T-helper 17 cell (primary cell): ENCODE measurements at regions not wholly inside any gene's neighbourhood (a gene's known extent, or its start where the extent isn't known, plus 50 kb on each side); places are given as distances from the start of the nearest gene placed in this dataset.

ENCODE experiments used
- ATAC-seq: fragments of 150-1000 bp; cut with Tn5 transposase; 2 replicates; pipeline ENCODE4 v1.10.0; 2021; ENCODE audit warnings: mild to moderate bottlenecking, moderate library complexity
- DNase-seq, 3 donors: peaks; one replicate each; pipeline versions ENCODE4 v3.0.0 to v3.0.0-alpha.2; 2020 to 2021
- H3K9me3 ChIP-seq: one replicate; pipeline ENCODE4 v1.7.0; 2013; ENCODE audit warnings: low read length, mild to moderate bottlenecking; ENCODE audit not compliant: control insufficient read depth, poor library complexity, severe bottlenecking
- H3K27ac Mint-ChIP-seq: one replicate; pipeline ENCODE4 v1.8.0; 2022; ENCODE audit warnings: mild to moderate bottlenecking, moderate library complexity, mixed read lengths
- H3K27me3 Mint-ChIP-seq: one replicate; pipeline ENCODE4 v1.8.0; 2022; ENCODE audit warnings: mixed read lengths
- H3K36me3 Mint-ChIP-seq: one replicate; pipeline ENCODE4 v1.8.0; 2022; ENCODE audit warnings: low read depth, mixed read lengths
- H3K4me1 Mint-ChIP-seq: one replicate; pipeline ENCODE4 v1.8.0; 2022; ENCODE audit warnings: mild to moderate bottlenecking, mixed read lengths
- H3K4me3 Mint-ChIP-seq: one replicate; pipeline ENCODE4 v1.8.0; 2022; ENCODE audit warnings: mild to moderate bottlenecking, moderate library complexity, mixed read lengths

DNA sequence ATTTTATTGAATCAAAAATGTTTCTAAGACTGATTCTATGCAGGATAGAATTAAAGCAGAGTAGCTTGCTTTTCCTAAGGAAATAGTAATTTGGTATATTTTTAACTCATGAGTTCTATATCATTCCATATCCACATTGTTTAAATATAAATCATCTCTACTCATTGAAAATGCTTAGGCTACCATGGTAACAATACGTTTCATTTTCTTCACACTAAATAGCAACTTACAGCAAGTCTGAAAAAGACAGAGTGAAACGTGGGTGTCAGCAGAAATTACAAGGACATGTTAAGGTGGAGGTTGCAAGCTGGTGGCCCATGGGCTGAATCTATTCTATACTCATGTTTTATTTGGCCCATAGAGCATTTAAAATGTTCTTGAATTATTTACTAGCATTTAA, 487.9 kb downstream of the ARHGEF28 start:
- H3K4me1 Mint-ChIP-seq = no peaks in the 10 kb centered on the region
- H3K9me3 ChIP-seq = no peaks in the 10 kb centered on the region
- no peak overlapping the region for H3K27ac Mint-ChIP-seq
- no peaks in the 10 kb centered on the region for H3K36me3 Mint-ChIP-seq
- H3K27me3 Mint-ChIP-seq = peaks cover 28% of the 10 kb centered on the region
- H3K4me3 Mint-ChIP-seq = no peak overlapping the region
- DNase-seq (no peak), ATAC-seq (no peak)

DNA sequence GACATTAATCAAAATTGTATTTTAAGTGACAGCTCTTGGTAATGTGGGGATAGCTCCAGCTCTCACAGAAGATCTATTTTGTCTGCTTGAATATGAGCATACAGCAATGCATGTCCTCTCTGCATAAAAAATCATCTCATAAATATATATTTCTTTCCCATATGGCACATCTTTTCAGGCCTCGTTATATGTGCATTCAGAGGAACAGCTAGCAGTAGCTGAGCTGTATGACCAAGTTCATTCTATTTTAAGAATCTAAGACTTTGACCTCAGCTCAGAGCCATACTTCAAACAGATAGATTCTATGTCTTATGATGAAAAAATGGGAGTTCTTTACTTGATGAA, 487.2 kb downstream of the ARHGEF28 start:
- Mint-ChIP-seq H3K4me1 (no peaks in the 10 kb centered on the region), H3K4me3 (no peak overlapping the region), H3K27me3 (peaks cover 30% of the 10 kb centered on the region), H3K36me3 (no peaks in the 10 kb centered on the region), H3K27ac (no peak overlapping the region)
- DNase-seq (no peak), ATAC-seq (no peak)
- H3K9me3 ChIP-seq = no peaks in the 10 kb centered on the region

DNA sequence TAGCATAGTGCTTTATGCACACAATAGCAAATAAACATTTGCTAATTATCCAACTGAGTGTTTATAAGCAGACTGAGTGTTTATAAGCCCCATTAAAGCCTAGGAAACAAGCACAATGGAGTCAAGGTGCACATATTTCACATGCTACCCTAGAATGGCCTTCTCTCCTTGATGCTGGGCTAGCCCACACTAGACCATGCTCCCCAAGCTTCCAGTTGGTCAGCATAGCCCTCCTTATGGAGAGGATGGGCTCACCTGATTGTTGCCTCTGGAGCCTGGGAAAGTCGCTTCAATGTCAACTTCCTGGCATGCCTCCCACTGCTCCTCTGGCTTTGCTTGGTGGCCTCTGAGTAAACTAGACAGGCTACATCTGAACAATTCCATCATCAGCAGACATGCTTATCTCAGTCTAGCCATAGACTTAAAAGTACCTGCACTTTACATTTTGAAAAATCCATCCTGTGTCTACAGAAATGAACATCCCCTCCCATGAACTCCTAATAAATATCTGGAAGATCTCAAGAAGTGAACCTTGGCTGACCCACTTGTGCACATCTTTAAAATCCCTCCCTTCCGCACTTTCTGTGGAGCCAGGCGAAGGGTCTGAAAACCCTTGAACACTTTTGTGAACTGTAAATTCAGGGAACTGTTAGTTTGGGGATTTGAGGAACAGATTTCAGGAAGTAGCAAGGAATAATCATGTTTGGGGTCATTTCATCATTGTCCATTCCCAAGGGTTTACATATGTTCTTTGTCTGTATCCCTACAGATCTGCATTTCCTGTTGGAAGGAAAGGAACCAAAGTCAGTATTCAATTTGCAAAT, 486.6 kb downstream of the ARHGEF28 start:
- Mint-ChIP-seq H3K27me3 (peaks cover 30% of the 10 kb centered on the region), H3K27ac (no peak overlapping the region), H3K4me1 (no peaks in the 10 kb centered on the region), H3K36me3 (no peaks in the 10 kb centered on the region), H3K4me3 (no peak overlapping the region)
- no peak for ATAC-seq
- H3K9me3 ChIP-seq = no peaks in the 10 kb centered on the region
- no peak for DNase-seq

DNA sequence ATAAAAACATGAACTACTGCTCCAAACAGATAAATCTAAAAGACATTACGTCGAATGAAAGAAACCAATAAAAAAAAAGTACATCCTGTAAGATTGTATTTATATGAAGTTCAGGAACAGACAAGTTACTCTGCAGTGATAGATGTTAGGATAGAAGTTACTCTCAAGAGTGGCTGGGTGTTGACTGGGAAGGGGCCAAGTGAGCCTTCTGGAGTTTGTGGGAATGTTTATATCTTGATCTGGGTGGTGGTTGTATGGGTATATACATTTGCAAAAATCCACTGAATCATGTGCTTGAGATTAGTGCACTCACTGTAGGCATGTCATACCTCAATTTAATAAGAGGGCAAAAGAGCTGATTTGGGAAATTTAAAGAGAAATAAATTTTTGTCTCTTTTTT, 485.8 kb downstream of the ARHGEF28 start:
- no peak overlapping the region for H3K4me3 Mint-ChIP-seq
- peaks cover 30% of the 10 kb centered on the region for H3K27me3 Mint-ChIP-seq
- DNase-seq = no peak
- no peak for ATAC-seq
- no peaks in the 10 kb centered on the region for H3K4me1 Mint-ChIP-seq
- H3K36me3 Mint-ChIP-seq = no peaks in the 10 kb centered on the region
- no peaks in the 10 kb centered on the region for H3K9me3 ChIP-seq
- no peak overlapping the region for H3K27ac Mint-ChIP-seq

DNA sequence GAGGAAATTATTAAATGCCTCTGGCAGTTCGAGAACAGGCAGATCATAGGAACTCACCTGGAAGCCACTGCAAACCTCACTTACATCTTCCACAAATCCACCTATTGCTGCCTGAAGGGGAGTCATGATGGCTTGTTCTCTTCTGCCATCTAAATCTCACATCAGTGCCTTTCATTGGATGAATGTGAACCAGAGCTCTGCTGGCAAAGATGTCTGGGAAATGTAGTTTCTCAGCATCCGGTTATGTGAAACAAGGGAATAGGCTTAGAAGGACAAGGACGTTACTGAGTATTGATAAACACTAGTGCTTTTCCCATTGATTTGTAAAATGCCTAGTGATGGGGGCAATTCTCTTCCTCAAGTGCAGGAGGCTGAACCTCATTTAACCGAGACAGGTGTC, 483.3 kb downstream of the ARHGEF28 start:
- no peaks in the 10 kb centered on the region for H3K9me3 ChIP-seq
- H3K4me3 Mint-ChIP-seq = no peak overlapping the region
- H3K36me3 Mint-ChIP-seq = no peaks in the 10 kb centered on the region
- no peaks in the 10 kb centered on the region for H3K4me1 Mint-ChIP-seq
- DNase-seq = no peak
- H3K27ac Mint-ChIP-seq = no peak overlapping the region
- H3K27me3 Mint-ChIP-seq = peaks cover 28% of the 10 kb centered on the region
- ATAC-seq = no peak

DNA sequence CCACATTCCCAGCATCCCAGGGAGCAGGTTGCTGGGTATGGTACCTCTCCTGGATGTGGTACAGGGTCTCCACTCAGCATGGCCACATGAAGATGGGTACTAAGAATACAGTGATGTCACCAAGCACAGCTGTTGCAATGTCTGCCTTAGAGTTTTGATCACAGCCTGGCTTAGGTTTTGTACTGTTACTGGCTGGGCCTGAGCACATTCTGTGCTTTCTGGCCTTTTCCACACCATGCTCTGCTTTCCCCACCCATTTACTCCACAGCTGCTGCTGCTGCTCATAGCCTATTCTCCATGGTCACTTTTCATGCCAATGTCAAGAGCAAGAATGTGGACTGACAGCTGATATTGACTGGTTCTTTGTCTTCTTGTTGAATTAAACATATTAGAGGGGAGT, 481.9 kb downstream of the ARHGEF28 start:
- no peak for ATAC-seq
- no peak overlapping the region for H3K4me3 Mint-ChIP-seq
- peaks cover 29% of the 10 kb centered on the region for H3K27me3 Mint-ChIP-seq
- no peaks in the 10 kb centered on the region for H3K9me3 ChIP-seq
- H3K36me3 Mint-ChIP-seq = no peaks in the 10 kb centered on the region
- no peak overlapping the region for H3K27ac Mint-ChIP-seq
- peaks cover 2% of the 10 kb centered on the region for H3K4me1 Mint-ChIP-seq
- DNase-seq = no peak

DNA sequence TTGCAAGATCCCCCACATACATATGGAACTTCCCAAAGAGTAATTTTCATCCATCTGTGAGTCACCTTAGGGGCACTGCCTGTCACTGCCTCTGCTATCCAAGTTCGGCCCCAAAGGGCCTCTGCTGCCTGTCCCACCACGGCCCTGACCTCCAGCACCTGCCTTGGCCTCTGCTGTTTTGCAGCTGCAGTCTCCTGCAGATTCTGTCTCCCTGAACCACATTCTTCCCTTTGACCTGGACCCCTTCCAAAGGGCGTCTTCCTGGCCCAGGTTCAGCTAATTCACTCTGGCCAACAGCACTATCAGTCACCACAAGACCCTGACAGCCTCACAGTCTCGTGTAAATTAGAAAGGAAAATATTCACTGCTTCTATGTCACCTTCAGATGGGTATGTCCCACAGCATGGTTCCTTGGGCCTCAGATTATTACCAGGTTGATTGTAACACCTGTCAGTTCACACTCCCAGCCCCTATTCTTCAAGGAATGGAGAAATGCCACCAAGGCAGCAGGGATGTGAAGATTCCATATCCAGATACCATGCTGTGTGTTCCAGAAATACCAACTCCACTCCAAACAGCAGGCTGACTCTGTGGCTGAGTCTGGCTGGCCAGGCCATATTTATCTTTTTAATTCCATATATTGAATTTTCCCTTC, 479.3 kb downstream of the ARHGEF28 start:
- DNase-seq (no peak), ATAC-seq (no peak)
- H3K4me1 Mint-ChIP-seq = peaks cover 2% of the 10 kb centered on the region
- H3K9me3 ChIP-seq = no peaks in the 10 kb centered on the region
- peaks cover 30% of the 10 kb centered on the region for H3K27me3 Mint-ChIP-seq
- no peaks in the 10 kb centered on the region for H3K36me3 Mint-ChIP-seq
- no peak overlapping the region for H3K4me3 Mint-ChIP-seq
- no peak overlapping the region for H3K27ac Mint-ChIP-seq

DNA sequence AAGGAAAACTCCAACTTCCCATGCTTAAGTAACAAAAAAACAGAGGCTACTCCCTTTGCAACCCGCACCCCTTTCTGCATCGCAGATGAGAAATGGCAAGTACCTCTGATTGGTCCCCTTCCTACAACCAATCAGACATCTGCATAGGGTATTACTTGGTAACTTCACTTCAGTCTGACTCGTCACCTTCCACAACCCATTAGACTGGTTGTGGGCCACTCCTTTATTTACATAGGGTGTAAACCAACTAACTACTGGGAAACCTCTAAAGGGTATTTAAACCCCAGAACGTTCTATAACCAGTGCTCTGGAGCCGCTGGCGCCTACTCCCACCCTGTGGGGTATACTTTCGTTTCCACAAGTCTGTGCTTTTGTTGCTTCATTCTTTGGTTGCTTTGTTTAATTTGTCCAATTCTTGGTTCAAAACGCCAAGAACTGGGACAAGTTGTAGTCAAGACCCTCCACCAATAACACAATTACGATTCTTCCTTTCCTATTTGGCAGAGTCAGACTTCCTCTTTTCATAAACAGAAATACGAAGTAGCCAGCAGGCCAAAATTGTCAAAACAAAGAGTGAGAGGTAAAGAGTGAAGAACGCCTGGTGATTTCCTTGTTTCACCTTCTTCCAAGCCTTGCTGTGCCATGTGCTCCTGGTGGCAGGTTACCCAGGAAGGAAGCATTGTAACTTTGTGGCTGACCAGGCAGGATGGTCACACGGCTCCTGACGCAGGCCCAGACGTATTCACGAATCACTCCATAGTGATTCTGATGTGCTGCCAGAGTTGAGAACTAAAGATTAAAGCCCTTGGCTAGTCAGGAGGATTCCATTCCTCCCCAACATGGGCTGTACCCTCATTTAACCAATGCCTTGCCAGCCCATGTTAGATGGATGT, 477.4 kb downstream of the ARHGEF28 start:
- peaks cover 16% of the 10 kb centered on the region for H3K27me3 Mint-ChIP-seq
- H3K4me3 Mint-ChIP-seq = no peak overlapping the region
- H3K4me1 Mint-ChIP-seq = peaks cover 2% of the 10 kb centered on the region
- H3K9me3 ChIP-seq = no peaks in the 10 kb centered on the region
- DNase-seq (no peak), ATAC-seq (no peak)
- no peak overlapping the region for H3K27ac Mint-ChIP-seq
- H3K36me3 Mint-ChIP-seq = no peaks in the 10 kb centered on the region

DNA sequence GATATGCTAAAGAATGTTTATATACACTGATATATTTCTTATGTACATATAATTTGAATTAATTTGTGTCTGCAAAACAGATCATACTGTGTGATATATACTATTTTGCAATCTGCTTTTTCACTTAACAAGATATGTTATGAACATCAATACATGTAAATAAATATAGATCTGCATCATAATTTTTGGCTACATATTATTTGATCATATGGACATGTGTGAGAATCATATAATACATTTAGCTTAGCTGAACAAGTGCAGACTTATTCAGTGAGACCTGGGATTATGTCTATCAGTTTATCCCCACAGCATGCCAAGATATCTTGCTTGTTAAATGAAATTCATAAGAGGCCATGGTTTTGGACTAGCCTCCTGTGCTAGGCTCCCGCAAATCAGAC, 474.3 kb downstream of the ARHGEF28 start:
- no peak overlapping the region for H3K27ac Mint-ChIP-seq
- ATAC-seq = no peak
- H3K4me3 Mint-ChIP-seq = no peak overlapping the region

DNA sequence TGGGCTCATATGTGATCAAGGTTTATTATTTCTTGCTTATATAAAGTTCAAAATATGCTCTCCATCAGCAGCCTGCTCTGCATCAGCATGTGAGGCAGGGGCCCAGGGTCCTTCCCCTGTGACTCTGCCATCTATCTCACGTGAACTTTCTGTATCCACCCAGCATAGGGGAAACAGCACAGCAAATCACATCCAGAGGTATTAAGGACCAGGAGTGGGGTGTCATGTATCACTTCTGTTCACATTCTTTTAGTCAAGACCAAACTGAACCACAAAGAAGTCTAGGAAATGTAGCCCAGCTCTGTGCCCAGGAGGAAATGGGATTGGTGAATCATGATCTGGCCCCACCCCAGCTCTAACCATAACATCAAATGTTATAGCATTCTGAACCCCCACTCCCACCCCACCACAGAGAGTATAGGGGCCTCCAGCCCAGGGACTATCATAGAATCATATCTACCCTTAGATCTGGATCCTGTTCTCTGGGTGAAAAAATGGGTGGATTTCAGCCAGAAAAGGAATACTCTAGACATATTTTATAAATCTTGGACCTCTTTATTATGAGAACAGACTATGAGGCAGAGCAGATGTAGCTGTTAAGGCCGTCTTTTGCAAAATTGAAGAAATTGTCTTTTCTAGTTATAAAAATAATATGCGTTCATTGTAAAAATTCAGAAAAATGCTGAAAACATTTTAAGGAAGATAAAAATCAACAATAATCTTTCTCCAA, 473.7 kb downstream of the ARHGEF28 start:
- Mint-ChIP-seq H3K36me3 (peaks cover 2% of the 10 kb centered on the region), H3K4me3 (no peak overlapping the region), H3K27ac (no peak overlapping the region), H3K4me1 (peaks cover 2% of the 10 kb centered on the region), H3K27me3 (peaks cover 19% of the 10 kb centered on the region)
- H3K9me3 ChIP-seq = no peaks in the 10 kb centered on the region
- ATAC-seq (no peak), DNase-seq (no peak)

More for the DNA sequence above, 474.3 kb downstream of the ARHGEF28 start:
- H3K36me3 Mint-ChIP-seq = peaks cover 2% of the 10 kb centered on the region
- H3K4me1 Mint-ChIP-seq = peaks cover 2% of the 10 kb centered on the region
- H3K9me3 ChIP-seq = no peaks in the 10 kb centered on the region
- H3K27me3 Mint-ChIP-seq = peaks cover 19% of the 10 kb centered on the region
- DNase-seq = no peak

DNA sequence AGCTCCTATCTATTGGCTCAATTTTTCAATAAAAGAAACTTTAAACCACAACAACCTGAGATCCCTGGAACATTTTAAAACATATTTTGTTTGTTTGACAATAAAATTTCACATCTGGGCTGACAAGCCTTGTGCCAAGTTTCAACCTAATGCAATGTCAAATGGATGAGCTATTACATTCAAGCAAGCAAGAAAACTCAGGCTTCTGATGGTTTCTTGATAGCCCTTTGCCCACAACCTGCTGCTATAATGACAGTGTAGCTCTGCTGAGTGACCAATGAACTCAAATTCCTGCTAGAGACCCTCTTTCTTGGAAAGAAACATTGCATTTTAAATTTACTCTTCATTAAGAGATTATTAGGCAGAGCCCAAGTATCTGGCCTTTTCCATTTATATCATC, 472.9 kb downstream of the ARHGEF28 start:
- no peak overlapping the region for H3K27ac Mint-ChIP-seq
- H3K4me3 Mint-ChIP-seq = no peak overlapping the region
- no peak for ATAC-seq
- peaks cover 2% of the 10 kb centered on the region for H3K36me3 Mint-ChIP-seq
- H3K27me3 Mint-ChIP-seq = peaks cover 21% of the 10 kb centered on the region
- peaks cover 2% of the 10 kb centered on the region for H3K4me1 Mint-ChIP-seq
- H3K9me3 ChIP-seq = no peaks in the 10 kb centered on the region
- no peak for DNase-seq

DNA sequence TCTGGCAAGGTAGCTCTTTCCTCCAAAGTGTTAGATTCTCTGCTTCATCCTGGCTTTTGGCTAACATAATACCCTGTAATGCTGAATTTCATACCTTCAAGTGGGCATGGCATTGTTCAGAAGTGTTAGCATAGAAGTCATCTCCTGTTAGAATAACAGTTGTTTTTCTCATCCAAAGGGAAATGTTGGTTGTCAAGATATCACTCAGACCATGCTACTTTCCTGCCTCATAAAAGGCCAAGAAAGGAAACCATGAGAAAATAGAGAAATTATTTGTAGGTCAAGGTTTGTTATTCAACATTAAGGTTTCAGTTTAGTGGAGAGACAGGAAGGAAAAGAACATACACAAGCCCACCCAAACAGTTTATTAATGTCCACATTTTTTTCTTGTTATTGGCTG, 472.5 kb downstream of the ARHGEF28 start:
- peaks cover 21% of the 10 kb centered on the region for H3K27me3 Mint-ChIP-seq
- no peak overlapping the region for H3K4me3 Mint-ChIP-seq
- DNase-seq (no peak), ATAC-seq (no peak)
- H3K9me3 ChIP-seq = no peaks in the 10 kb centered on the region
- peaks cover 2% of the 10 kb centered on the region for H3K36me3 Mint-ChIP-seq
- peaks cover under 1% of the 10 kb centered on the region for H3K4me1 Mint-ChIP-seq
- no peak overlapping the region for H3K27ac Mint-ChIP-seq

DNA sequence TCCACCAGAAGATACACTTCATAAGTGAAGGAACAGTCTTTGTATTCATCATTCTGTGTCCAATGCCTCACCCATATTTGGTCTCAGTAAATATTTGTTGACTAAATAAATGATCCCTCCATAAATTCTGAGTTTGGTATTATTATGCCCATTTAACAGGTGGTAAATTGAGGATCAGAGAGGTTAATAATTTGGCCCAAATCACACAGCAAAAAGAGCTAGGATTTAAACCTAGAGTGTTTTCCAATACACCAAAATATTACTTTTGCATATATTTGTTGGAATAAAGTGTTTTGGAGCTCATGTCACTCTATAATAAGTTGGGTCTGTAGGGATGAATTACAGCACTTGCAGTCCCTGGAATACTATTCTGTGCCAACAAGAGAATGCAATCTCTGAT, 470.3 kb downstream of the ARHGEF28 start:
- H3K9me3 ChIP-seq = no peaks in the 10 kb centered on the region
- peaks cover 2% of the 10 kb centered on the region for H3K36me3 Mint-ChIP-seq
- no peak overlapping the region for H3K4me3 Mint-ChIP-seq
- DNase-seq = no peak
- no peaks in the 10 kb centered on the region for H3K4me1 Mint-ChIP-seq
- H3K27ac Mint-ChIP-seq = no peak overlapping the region
- peaks cover 30% of the 10 kb centered on the region for H3K27me3 Mint-ChIP-seq
- ATAC-seq = no peak
